ELR (cell line): ENCODE measurements at regions not wholly inside any gene's neighbourhood (a gene's known extent, or its start where the extent isn't known, plus 50 kb on each side); places are given as distances from the start of the nearest gene placed in this dataset.
"Not testable (repeated sequence)": the region's sequence is repeated elsewhere in the genome, so short reads cannot be mapped to it uniquely, and the experiment has no call there.

Experiments used
- DNase-seq: peaks from one replicate; pipeline ENCODE4 v3.0.0-alpha.2; 2015; ENCODE audit warnings: low read depth

DNA sequence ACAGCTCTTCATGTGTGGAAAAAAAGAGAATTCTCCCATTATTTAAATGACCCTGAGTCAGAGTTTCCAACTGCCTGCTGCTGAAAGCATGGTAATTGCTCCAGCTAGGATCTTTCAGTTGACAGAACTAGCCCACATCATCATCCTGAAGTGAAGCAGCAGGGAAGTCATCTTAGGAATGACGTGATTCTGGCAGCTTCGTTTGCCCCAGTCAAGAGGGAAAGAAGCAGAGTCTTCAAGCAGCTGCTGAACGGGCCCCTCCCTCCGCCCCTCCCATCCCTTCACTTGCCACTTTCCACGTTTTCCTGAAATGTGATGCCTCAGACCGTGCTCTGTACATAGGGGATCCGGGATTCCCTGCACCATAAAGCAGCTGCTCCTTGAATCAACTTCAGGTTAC, 455.0 kb upstream of the TMEM132C start:
- no peak for DNase-seq

DNA sequence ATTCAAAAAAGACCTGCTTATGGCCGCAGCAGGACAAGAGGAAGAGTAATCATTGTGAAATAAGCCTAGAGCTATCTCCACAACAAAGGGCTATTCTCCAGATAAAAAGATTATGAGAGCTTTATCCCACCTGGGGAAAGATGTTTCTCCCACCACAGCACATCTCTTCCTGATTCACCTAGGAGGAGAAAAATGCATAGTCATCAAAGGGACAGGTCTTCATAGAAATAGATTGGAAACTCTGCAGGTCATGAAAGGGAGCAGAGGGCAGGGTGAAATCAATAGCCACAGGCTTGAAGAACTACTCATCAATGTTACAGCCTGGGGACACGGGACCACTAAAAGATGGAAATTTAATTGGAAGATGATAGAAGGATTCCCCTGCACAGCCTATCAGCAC, 453.8 kb upstream of the TMEM132C start:
- no peak for DNase-seq

DNA sequence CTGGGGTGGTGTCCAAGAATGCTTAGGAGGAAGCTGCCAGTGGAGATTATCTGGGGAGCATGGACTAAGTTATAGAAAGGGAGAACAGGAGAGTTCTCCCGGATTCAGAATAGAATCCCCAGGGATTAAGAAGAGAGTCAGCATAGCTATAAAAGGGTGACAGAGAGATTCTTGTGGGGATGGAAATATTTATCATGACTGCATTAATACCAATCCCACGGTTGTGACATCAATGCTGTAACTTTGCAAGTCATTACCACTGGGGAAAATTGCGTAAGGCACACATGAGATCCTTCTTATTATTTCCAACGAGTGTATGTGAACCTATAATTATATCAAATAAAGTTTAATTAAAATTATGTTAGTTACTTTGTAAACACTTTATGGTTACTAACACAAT, 447.9 kb upstream of the TMEM132C start:
- no peak for DNase-seq

DNA sequence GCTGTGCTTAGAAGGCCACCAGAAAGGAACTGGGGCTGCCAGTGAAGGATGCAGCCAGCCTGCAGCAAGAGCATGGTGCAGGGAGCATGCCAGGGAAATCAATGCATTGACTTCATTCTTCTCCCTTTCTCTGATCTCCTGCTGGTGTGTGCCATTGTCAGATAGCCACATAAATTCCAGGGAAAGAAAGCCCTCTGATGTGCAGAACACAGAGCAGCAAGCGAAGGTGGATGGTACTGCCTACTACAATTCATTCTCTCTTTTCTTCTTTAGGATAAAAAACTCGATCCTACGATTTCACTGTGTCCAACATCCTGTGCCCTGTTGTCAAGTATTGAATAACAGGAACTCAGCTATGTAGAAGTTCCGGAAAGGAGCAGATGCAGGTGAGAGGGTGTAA, 446.7 kb upstream of the TMEM132C start:
- DNase-seq = no peak

DNA sequence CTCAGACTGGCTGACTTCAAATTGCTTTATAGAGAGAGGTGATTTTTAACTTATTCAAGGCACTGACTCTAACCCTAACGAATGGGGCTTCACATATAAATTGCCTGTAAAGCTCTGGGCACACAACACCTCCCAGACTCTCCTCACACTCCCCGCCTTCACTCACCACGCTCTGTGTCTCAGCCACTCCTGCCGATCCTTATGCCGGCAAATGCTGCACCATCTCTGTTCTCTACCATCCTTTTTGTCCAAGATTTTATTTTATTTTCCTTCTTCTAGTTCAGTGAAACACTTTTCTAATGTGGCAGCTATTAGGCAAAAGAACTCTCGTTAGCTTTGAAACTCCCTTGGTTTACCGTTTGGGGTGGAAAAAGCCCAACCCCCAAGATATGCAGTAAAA, 446.1 kb upstream of the TMEM132C start:
- no peak for DNase-seq

DNA sequence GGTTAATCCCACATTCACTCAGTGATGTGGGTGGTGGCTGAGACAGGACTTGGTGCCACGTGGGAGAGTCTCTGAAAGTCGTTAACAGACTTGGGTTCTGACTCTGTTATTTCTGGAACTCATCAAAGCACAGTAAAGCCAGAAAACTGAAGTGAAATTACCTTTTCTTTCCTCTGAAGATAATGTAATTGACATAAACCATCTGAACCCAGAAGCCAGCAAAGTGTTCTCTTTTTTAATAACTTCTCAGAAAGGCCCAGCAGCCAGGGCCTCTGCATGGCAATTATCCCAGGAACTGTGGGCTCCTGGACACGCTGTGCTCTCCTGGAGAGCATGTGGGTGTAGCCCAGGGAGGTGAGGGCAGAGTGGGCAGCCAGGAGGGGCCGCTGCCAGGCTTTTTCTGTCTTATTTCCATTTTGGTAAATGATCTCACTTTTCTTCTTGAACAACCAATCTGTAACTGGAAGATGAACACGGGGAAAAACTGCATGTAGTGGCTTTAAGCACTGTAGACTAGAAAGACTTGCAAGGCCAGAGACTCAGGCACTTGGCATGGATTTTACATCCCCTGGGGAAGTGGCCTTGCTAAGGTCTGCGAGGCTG, 444.1 kb upstream of the TMEM132C start:
- DNase-seq = no peak

DNA sequence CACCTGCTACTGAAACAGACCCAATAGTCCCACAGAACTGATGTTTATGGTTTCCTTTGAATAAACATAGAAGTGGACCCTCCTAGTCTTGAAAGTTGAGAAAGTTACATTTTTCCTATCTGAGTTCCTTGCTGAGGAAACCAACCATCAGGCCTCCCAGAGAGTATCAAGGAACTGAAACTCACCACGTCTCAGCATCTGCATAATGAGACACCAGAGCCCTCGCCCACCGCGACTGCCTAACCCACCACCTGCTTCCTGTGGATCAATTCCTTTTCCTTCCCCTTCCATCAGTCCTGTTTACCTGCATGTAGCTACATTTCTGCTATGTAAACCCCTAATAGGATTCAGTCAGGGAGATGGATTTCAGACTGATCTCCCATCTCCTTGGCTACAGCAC, 443.2 kb upstream of the TMEM132C start:
- no peak for DNase-seq

DNA sequence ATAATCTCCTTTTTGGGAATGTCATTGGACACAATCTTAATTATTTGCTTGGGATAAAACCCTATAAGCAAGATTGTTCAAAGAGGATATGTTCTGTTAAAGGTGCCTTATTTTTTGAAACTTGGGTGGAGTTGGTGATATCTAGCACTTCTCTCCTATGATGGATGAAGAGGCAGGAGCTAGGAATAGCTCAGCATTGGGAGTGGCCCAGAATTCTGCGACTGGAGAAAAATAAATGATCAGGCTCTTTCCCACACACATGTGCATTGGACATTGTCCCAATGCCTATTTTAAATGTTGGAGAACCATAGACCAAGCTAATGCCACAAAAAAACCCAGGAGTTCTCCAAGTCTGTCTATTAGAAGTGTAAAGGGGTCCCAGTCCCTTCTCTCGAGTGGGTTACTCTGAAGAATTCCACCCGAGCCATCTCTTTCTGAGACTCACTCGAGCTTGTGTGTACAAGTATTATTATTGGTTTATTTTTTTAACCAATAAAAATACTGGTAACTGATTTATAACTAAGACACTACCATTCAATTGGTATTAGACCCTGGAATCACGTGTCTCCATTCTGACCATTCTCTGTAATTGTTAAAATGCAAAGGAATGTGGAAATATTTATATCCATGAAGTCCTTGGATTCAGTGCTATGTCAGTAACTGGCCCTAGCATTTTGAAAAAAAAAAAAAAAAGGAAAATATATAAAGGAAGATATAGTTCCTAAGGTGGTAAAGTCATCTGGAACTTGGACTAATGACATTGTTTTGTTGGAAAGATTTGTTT, 437.5 kb upstream of the TMEM132C start:
- DNase-seq = no peak

DNA sequence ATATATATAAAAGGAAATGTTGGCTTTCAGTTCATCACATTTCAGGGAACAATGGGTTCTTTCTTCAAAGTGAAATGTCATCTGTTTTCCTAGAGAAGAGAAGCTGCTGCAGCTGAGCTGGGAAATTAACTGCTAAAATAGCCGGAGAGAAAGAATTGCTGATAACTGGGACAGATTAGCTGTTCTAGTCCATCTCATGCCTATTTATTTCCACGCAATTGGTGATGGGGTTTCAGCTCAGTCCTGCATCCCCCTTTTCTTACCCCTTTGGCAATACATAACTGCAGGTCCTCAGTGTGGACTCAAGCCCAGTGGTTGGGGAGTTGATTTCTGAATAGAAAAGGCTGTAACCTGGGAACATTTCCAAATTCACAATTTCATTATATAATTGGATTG, 436.9 kb upstream of the TMEM132C start:
- DNase-seq = no peak

DNA sequence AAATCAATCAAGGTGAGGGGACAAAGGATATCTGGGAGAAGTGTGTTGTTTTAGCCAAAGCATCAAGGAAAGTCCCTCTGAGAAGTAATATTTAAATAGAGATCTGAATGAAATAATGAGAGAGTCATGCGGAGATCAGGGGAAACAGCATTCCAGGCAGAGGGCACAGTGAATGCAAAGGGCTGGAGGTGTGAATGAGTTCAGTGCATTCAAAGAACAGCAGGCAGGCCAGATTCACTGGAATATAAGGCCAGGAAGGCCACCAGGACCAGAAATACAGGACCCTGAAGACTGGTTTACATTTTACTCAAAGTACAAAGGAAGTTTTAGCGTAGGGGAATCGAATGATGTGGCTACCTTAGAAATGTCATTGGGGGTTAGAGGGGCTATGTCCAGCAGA, 436.2 kb upstream of the TMEM132C start:
- DNase-seq = no peak

DNA sequence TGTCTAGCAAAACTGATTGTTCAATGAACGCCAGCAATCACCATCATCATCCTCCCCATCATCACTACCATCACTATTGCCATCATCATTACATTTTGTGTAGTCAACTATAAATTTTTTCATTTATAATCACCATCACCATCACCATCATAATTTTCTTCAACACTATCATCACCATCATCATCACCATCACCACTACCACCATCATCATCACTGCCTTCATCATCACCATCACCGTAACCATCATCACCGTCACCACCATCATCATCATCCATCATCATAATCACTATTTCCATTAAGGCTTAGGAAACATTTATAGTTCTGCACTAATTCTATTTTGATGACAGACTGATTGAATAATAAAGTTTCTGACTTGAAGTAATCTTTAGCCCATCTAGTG, 434.8 kb upstream of the TMEM132C start:
- no peak for DNase-seq

DNA sequence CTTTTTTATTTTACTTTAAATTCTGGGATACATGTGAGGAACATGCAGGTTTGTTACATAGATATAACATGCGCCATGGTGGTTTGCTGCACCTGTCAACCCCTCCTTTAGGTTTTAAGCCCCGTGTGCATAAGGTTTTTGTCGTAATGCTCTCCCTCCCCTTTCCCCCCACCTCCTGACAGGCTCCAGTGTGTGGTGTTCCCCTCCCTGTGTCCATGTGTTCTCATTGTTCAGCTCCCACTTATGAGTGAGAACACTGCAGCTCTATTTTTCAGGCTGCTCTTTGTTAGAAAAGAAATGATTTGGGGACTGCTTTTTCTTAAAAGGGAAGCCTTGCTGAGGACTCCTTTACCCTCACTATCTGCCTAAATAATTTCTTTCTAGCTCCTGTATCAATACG, 430.2 kb upstream of the TMEM132C start:
- not testable (repeated sequence) for DNase-seq

DNA sequence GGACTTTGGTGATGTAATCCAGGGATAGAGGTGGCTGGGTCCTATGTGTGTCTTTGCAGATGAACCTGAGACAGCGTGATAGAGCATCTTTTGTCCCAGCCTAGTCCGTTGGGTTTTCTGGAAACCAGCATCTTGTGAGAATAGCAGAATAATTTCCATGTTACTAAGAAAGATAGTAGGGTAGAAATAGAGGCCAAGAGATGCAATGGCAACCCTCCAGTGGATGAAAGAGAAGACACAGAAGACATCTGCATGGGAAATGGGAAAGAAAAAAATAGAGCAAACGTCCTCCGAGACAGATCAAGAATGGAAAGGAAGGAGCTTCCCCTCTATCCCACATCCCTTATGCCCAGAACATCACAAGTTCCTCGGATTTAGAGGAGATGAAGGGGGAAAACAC, 409.3 kb upstream of the TMEM132C start:
- DNase-seq = no peak

DNA sequence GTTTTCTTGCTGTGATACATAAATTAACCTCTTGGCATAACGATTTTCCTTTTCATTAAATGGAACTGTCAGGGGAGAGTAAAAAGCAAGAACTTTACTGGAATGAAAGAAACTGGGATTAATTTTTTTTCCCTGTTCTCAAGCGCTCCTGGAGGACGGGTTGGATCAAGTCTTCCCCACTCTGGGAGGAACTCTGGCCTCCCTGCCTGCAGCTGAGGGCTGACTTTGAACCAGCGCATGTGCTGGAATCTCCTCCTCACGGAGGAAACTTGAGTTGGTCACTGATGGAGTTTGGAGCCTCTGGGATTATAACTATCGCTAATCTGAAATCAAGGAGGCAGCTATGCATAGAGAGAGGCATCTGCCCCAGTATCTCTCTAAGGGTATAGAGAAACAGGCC, 406.4 kb upstream of the TMEM132C start:
- DNase-seq = no peak

DNA sequence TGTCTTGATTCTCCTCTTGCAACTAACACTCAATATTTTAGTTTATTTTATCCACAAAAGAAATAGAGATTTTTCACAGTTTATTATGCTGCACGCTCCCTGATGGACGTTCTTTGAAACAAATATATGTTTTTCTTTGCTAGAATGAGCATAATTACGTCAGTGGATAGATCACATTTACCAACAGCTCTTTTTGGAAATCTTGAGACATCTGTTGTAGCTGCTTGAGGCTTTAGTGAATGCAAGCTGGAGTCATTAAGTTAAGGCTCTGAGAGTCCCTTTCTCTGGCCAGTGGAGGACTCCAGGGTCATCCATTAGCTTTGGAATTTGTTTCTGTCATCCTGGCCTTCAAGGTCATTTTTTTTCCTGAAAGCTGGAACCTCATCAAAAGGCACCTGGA, 405.6 kb upstream of the TMEM132C start:
- DNase-seq = no peak

DNA sequence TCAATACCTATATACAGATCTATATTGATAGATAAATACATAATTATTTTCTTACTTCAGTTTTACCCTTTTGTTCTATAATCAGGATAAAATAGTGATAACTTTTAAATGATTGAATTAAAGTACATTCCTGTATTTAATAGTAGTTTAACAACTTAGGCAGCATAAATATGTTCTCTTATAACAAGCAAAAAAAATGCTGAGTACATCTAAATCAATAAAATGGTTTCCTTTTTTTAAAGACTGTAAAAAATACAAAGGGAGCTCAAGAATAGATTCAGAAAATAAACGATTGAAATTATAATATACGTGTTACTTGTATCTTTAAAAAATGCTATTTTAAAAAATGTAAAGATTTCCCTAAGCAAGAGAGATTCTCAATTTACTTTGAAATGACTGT, 393.7 kb upstream of the TMEM132C start:
- DNase-seq = no peak

DNA sequence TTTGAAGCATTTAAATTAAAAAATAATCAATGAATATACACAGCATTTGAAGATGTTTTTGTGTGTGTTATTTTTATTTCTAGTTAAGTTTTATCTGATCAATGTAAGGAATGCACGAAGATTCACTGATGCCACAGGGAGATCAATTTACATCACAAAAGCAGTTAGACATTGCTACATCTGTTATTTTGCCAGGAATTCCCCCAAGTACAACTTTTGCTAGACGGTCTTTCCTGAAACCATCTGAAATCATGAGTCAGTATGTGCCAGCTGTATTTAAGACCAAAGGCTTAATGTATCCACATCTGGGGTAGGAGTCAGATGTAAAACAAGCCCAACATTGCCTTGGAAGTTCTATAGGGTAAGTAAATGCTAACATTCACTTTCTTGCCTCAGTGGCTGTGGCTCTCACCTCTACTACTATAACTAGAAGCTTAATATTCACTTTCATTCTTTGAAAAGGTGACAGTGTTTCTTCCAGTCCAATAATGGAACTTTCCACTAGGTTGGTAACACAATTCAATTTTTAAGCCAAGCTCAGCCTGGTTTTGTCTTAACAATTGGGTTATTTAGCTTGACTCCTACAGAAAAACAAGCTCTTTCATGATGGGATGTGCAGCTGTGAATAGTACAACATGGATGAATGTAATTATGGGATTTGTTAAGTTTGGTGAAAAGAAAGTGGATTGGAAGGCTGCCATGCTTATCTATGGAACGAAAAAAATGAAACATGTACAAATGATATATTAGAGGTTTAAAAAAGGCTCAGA, 385.4 kb upstream of the TMEM132C start:
- no peak for DNase-seq

DNA sequence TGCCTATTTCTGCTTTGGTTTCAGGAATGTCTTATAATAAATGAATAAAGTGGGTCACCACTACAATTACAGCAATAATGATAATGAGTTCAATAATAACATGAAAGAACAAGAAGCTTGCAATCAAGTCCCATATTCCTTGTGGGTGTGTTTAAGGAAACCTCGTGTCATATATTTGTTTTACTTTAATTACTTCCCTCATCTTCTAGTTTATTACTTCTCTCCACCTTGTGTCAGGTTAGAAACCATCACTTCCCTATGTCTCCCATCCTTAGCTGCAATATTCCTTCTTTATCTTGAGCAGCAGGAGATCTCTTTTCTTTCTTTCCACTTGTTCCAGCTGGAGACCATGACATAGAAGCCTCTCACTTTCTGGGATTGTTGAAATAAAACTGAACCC, 384.0 kb upstream of the TMEM132C start:
- DNase-seq = no peak

DNA sequence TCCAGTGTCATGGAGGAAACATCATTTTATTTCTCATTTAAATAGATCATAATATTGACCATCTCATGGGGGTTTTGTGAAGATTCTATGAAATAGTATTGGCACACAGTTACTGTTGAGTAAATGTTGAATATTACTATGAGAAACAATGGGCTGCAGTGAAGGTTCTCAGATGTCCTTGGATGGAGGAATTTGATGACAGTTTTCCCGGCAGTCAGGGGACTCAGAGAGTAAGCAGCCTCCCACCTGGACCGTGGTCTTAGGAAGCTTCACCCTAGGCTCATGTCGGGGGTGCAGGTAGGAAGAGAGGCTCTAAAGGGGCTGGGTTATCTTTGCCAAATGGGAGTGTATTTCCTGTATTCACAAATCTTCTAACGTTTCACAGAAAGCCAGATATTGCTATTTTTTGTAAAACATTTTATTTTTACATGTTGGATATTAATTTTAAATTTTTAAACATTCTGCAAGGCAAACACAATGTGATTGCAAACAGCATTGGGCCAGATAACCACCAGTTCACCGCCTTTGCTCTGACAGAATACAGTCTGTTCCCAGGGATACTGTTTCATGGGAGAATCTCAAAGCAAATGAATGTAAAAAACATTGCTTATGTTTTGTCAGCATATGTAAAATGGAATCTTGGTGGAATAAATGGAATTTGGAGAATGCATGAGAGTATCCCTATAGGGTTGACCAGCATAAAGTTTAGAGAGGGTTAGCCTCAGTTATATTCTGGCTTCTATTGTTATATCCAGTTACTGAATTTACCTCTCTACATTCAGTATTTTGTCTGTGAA, 380.8 kb upstream of the TMEM132C start:
- DNase-seq = no peak

DNA sequence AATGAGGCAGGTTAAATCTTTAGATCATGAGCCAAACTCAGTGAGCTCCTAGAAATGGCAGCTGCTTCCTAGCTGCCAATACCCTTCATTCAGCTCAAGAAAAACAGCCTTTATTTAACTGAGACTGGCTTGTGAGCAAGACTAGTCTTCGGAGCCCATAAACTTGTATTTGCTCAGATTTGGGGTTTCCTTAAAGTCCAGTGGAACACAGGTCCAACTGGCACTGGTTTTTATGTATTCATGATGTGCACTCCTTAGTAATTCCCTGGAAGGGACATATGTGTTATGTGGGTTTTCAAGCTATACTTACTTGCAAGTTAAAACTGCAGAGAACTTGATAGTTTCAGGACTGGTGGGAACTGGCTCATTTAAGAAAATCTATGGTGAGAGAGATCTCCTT, 380.1 kb upstream of the TMEM132C start:
- DNase-seq = no peak

DNA sequence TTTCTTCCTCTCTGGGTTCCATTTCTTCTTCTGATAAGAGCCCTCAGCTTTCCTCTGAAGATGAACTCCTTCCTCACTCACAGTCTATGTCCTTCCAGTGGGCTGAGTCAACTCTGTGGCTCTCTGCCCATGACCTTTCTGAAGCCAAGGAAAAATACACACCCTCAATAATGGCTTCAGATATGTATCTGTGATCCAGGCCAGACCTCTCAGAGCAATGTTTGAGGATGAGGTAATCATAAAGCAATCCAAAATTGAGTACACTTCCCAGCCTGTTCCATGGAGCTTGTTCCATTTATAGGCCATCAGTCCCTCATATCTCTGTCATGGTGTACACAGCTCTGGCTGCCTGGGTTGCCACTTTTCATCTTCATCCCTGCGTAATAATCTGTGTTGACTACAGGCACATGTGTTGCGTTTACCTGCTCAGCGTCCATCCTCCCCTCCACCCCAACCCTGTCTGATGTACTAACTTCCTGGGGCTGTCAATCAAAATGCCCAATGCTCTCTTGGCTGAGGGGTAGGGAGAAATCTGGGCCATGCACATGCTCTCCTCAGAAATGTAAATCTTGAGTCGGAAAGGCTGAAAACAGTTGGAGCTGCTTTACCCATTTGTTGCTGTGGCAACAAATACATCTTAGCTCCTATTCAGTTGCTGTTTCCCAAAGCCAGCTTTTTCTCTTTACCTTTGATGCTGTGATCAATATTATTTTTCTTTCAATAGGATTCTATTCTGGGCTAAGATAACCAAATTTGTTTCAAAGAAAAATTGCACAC, 377.8 kb upstream of the TMEM132C start:
- DNase-seq = no peak
